ENCODE measurements at regions not wholly inside any gene's neighbourhood (a gene's known extent, or its start where the extent isn't known, plus 50 kb on each side); places are given as distances from the start of the nearest gene placed in this dataset.

DNA sequence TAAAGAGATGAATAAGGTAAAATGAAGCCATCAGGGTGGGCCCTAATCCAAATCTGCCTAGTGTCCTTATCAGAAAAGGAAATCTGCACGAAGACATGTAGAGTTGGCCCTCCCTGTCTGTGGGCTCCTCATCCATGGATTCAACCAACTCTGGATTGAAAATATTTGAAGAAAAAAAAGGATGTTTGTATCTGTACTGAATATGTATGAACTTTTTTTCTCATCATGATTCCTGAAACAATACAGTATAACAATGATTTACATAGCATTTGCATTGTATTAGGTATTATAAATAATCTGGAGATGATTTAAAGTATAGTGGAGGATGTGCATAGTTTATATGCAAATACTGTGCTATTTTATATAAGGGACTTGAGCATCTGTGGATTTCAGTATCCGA lies 59.0 kb upstream of the SMAD6 start:
- H3K9me3 ChIP-seq (ENCODE audit: control insufficient read depth, low read length, poor library complexity, severe bottlenecking): no peaks in the 10 kb centered on the region
- peaks cover 9% of the 10 kb centered on the region for H3K27me3 Mint-ChIP-seq
- no peaks in the 10 kb centered on the region for H3K36me3 Mint-ChIP-seq (ENCODE audit: low read depth)
- no peak overlapping the region for H3K4me3 Mint-ChIP-seq
- no peak overlapping the region for H3K27ac Mint-ChIP-seq
- no peak for ATAC-seq
- no peak for DNase-seq
- H3K4me1 Mint-ChIP-seq: peaks cover 5% of the 10 kb centered on the region

DNA sequence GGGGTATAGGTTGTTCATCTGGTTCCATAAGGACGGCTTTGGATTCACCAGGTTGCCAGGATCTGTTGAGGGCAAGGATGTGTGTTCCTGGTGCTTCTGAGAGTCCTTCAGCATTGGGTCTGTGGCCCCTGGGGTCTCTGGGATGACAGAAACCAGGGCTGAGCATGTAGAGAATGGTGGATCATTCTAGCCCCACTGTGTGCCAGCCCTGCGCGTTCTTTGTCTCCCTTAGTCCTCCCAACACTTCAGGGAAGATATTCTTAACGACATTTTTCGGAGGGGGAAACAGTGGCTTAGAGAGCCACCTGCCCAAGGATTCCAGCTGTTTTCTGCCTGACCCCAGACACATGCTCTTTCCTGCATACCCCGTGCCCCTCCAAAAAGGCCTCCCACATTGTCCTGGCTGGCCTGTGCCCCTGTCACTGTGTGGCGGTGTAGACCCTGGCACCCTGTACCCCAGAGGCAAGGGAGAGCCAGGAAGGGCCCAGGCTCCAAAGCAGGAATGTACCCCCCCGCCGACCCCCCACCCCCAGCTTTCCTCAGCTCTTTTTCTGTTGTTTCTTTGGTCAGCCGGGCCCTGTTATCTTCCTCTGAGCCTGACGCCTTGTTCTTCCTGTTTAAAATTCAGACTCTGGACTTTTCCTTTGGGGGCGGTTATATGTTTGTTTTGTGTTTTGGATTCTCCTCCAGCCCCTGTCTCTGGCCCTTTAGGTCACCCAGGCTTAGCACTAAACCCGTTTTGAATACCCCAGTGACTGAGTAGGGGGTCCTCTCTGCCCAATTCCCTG lies 57.8 kb upstream of the SMAD6 start:
- H3K36me3 Mint-ChIP-seq (ENCODE audit: low read depth): no peaks in the 10 kb centered on the region
- no peaks in the 10 kb centered on the region for H3K9me3 ChIP-seq (ENCODE audit: control insufficient read depth, low read length, poor library complexity, severe bottlenecking)
- ATAC-seq (no peak), DNase-seq (no peak)
- H3K4me3 Mint-ChIP-seq: no peak overlapping the region
- peaks cover 14% of the 10 kb centered on the region for H3K27me3 Mint-ChIP-seq
- no peak overlapping the region for H3K27ac Mint-ChIP-seq
- H3K4me1 Mint-ChIP-seq: no peaks in the 10 kb centered on the region

DNA sequence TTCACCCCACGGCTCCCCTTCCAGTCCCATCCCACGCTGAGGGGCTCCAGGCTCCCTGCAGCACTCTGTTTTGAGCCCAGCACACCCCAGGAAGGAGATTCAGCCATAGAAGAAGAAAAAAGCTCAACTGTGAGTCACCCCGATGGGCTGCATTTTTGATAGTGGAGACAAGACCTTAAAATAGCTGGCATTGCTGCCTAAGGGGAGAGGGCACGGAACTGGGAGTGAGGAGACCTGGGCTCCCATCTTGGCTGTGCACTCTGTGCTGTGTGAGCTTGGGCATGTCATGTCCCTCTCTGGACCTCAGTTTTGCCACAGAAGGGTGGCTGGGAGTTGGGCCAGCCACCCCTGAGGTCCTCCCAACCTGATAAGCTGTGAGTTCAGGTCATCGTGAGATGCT lies 57.2 kb upstream of the SMAD6 start:
- H3K9me3 ChIP-seq (ENCODE audit: control insufficient read depth, low read length, poor library complexity, severe bottlenecking): no peaks in the 10 kb centered on the region
- H3K4me3 Mint-ChIP-seq: no peak overlapping the region
- H3K27me3 Mint-ChIP-seq: peaks cover 21% of the 10 kb centered on the region
- ATAC-seq: no peak
- no peak for DNase-seq
- no peaks in the 10 kb centered on the region for H3K4me1 Mint-ChIP-seq
- no peak overlapping the region for H3K27ac Mint-ChIP-seq
- no peaks in the 10 kb centered on the region for H3K36me3 Mint-ChIP-seq (ENCODE audit: low read depth)

DNA sequence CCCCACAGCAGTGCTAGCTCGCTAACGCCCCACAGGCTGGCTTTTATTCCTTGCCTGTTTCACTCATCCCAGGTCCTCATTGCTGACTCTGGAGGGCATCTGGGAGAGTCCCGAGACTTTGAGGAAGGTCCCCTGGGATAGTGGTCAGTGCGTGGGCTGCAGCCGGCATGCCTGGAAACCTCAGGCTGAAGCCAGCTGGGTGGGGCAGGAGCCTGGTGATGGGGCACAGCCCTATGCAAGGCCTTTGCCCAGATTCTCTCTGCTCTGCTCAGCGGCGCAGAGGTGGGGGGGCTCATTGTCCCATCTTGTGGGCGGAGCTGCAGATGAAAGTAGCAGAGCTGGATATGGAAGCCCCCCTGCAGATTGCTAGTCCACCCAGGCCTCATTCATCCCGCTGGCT lies 55.7 kb upstream of the SMAD6 start:
- Mint-ChIP-seq H3K36me3 (ENCODE audit: low read depth) (no peaks in the 10 kb centered on the region), H3K27me3 (peaks cover 23% of the 10 kb centered on the region), H3K4me1 (no peaks in the 10 kb centered on the region), H3K4me3 (no peak overlapping the region), H3K27ac (no peak overlapping the region)
- ATAC-seq (no peak), DNase-seq (no peak)
- no peaks in the 10 kb centered on the region for H3K9me3 ChIP-seq (ENCODE audit: control insufficient read depth, low read length, poor library complexity, severe bottlenecking)

DNA sequence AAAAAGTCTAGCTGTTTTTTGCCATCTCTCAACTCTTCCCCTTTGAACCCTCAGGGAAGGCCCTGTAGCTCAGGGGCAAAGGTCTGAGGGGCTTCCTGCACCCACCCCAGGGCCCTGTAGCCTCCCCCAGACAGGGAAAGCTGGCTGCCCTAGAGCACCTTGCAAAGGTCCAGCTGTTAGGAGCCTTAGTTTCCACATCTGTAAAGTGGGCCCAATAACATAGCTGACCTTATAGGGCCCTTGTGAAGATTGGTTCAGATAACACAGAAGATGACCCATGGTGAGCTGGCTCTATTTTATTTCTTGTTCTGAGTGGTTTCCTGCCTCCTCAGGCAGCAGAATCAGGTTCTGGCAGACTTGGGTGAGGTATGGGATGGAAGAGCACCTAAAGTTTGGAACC lies 55.2 kb upstream of the SMAD6 start:
- DNase-seq (no peak), ATAC-seq (no peak)
- Mint-ChIP-seq H3K4me1 (no peaks in the 10 kb centered on the region), H3K4me3 (no peak overlapping the region), H3K36me3 (ENCODE audit: low read depth) (no peaks in the 10 kb centered on the region), H3K27me3 (peaks cover 23% of the 10 kb centered on the region), H3K27ac (no peak overlapping the region)
- no peaks in the 10 kb centered on the region for H3K9me3 ChIP-seq (ENCODE audit: control insufficient read depth, low read length, poor library complexity, severe bottlenecking)

DNA sequence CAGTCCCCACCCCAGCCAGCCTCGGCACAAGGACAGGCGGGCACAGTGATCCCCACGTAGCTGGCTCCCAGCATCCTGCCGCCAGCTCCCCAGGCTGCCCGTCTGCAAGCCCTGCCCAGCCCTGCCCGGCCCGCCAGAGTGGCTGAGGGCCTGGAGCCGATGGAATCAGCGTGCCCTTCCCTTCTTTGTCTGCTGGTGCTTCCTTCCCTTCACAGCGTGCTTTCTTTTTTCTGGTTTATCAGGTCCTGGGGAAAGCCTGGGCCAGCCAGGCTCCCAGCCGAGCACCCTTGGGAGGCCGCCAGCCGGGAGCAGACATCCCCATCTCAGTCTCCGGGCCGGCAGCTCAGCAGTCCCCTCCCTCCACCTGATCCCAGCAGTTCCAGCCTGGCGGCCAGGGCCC lies 54.7 kb upstream of the SMAD6 start:
- no peak overlapping the region for H3K27ac Mint-ChIP-seq
- ATAC-seq (no peak), DNase-seq (no peak)
- H3K4me3 Mint-ChIP-seq: no peak overlapping the region
- no peaks in the 10 kb centered on the region for H3K36me3 Mint-ChIP-seq (ENCODE audit: low read depth)
- H3K27me3 Mint-ChIP-seq: peaks cover 28% of the 10 kb centered on the region
- H3K4me1 Mint-ChIP-seq: no peaks in the 10 kb centered on the region
- H3K9me3 ChIP-seq (ENCODE audit: control insufficient read depth, low read length, poor library complexity, severe bottlenecking): no peaks in the 10 kb centered on the region

DNA sequence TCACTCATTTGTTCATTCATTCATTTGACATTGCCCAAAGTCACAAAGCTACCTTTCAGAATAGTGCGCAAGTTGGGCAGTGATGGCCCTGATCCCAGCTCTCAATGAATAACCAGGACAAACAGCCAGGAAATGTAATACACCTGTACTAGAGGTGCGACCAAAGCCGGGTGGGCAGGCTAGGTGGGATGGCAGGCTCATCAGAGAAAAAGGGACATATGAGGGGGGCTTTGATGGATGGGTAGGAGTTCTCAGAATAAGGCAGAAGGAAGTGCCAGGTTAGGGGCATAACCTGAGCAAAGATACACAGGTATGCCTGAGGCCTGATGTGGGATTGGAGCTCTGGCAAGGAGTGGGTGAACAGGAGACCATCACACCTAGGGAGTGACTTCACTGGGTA lies 53.4 kb upstream of the SMAD6 start:
- H3K27ac Mint-ChIP-seq: no peak overlapping the region
- H3K4me3 Mint-ChIP-seq: no peak overlapping the region
- peaks cover 29% of the 10 kb centered on the region for H3K27me3 Mint-ChIP-seq
- H3K9me3 ChIP-seq (ENCODE audit: control insufficient read depth, low read length, poor library complexity, severe bottlenecking): no peaks in the 10 kb centered on the region
- ATAC-seq (no peak), DNase-seq (no peak)
- H3K4me1 Mint-ChIP-seq: peaks cover 3% of the 10 kb centered on the region
- peaks cover 4% of the 10 kb centered on the region for H3K36me3 Mint-ChIP-seq (ENCODE audit: low read depth)

DNA sequence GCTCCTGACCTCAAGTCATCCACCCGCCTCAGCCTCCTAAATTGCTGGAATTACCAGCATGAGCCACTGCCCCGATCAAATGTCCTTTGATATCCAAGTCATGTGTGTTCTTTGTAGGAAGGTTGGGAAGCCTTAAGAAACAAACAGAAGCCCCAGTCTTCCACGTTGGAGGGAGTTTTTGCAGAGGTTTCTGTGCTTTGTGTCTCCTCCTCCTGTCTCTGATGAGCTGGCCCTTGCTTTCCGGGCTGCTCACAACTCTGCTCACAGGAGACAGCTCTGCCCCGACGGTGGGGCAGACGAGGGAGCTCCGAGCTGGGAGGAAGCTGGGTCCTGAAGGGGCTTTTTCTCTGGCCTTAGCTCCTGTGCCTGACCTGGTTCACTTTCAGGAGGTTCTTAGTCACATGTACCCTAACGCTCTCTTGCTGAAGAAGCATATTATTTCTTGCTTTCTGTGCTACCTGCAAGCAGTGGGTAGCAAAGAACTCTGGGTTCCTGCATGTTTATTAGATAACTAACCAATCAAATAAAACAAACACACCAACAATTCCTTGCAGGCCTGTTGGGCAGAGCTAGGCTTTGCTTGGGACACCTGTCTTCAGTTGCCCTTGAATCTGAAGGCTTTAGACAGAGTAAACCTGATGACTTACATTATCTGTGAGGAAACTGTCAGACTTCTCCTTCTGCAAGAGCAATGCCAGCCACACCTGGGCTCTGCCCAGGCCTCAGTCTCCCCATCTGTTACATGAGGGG lies 52.6 kb upstream of the SMAD6 start:
- H3K4me1 Mint-ChIP-seq: peaks cover 3% of the 10 kb centered on the region
- H3K36me3 Mint-ChIP-seq (ENCODE audit: low read depth): peaks cover 4% of the 10 kb centered on the region
- no peaks in the 10 kb centered on the region for H3K9me3 ChIP-seq (ENCODE audit: control insufficient read depth, low read length, poor library complexity, severe bottlenecking)
- H3K4me3 Mint-ChIP-seq: no peak overlapping the region
- ATAC-seq: no peak
- H3K27ac Mint-ChIP-seq: no peak overlapping the region
- no peak for DNase-seq
- peaks cover 35% of the 10 kb centered on the region for H3K27me3 Mint-ChIP-seq

DNA sequence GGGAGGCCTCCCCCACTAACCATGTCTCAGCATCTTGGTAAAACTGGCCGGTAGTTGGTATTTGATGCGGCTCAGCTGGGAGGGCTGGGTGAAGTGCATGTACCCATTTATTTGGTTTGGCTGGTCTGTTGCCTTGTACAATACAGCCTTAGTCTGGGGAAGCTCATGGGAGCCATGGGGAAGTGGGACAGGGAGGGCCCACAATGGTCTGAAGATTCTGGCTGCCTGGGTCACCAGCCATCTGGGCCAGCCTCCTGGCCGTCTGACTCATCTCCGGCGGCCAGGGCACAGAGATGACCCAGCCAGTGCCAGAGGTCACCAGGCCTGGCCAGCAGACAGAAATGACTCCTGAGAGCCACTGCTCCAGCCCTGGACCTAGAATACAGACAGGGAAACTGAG lies 51.6 kb upstream of the SMAD6 start:
- H3K9me3 ChIP-seq (ENCODE audit: control insufficient read depth, low read length, poor library complexity, severe bottlenecking): no peaks in the 10 kb centered on the region
- Mint-ChIP-seq H3K4me1 (peaks cover 3% of the 10 kb centered on the region), H3K4me3 (no peak overlapping the region), H3K27me3 (peaks cover 32% of the 10 kb centered on the region), H3K36me3 (ENCODE audit: low read depth) (peaks cover 4% of the 10 kb centered on the region), H3K27ac (no peak overlapping the region)
- ATAC-seq (no peak), DNase-seq (no peak)

DNA sequence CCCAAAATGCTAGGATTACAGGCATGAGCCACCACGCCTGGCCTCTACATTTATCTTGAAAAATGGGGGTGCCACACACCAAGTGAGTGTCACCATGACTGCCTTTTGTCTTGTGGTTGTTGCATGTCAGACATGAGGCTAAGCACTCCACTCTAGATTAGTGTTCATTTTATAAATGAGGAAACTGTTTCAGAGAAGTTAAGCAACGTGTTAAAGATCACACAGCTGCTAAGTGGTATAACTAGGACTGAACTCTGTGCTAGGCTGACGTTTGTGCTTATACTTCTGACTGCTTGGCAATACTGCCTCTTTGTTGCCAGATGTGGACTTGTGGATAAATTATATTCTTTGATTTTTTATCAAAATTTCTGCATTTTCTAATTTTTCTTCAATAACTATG lies 50.8 kb upstream of the SMAD6 start:
- no peaks in the 10 kb centered on the region for H3K9me3 ChIP-seq (ENCODE audit: control insufficient read depth, low read length, poor library complexity, severe bottlenecking)
- H3K27me3 Mint-ChIP-seq: peaks cover 39% of the 10 kb centered on the region
- peaks cover 5% of the 10 kb centered on the region for H3K4me1 Mint-ChIP-seq
- no peak overlapping the region for H3K4me3 Mint-ChIP-seq
- no peak for ATAC-seq
- no peak for DNase-seq
- no peak overlapping the region for H3K27ac Mint-ChIP-seq
- H3K36me3 Mint-ChIP-seq (ENCODE audit: low read depth): peaks cover 4% of the 10 kb centered on the region

DNA sequence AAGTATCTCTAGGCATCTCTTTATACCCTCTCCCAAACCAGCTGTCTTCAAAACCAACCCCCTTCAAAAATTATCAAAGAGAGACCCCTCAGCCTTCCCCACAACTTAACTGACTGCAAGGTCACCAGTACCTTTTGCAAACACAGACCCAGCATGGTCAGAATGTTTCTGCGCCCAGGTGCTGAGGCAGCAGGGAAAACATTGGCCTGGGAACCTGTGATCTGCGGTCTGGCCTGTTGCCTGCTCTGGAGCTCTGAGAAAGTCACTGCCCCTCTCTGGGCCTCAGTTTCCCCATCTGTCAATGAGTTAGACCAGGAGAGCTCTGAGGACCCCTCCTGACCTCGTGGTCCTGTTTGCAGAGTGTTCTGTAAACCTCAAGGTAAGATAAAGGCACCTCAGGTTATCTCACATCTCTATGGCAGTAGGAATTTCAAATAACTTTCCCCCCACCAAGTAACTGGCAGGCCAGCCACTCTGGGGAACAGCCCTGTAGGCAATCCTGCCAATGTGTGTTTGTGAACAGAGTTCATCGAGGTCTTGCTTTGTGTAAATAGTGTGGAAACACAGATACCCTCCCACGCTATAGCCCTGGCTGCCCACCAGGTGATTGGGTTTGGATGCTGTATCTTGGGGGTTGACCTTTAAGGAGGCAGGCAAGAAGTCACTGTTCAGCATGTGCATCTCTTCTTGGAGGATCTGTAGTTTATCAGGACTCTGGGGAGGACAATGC lies 50.0 kb upstream of the SMAD6 start:
- peaks cover 4% of the 10 kb centered on the region for H3K36me3 Mint-ChIP-seq (ENCODE audit: low read depth)
- DNase-seq (no peak), ATAC-seq (no peak)
- H3K4me1 Mint-ChIP-seq: peaks cover 5% of the 10 kb centered on the region
- H3K27me3 Mint-ChIP-seq: peaks cover 40% of the 10 kb centered on the region
- H3K27ac Mint-ChIP-seq: no peak overlapping the region
- no peaks in the 10 kb centered on the region for H3K9me3 ChIP-seq (ENCODE audit: control insufficient read depth, low read length, poor library complexity, severe bottlenecking)
- H3K4me3 Mint-ChIP-seq: no peak overlapping the region

All from T-helper 17 cell (primary cell).